Colon (tissue), 2 donors: ENCODE measurements at regions not wholly inside any gene's neighbourhood (a gene's known extent, or its start where the extent isn't known, plus 50 kb on each side); places are given as distances from the start of the nearest gene placed in this dataset.
A peak's percentile ranks its signal among the peaks of the same experiment; 100 is the strongest.

Experiments
- FAIRE-seq: peaks from 2 replicates; lab custom pipeline; 2012; peaks lifted over from hg19 to GRCh38; lab: Jason Lieb, UNC
- donor health status: control.
- donor health status: control.

GRCh38 chr4:11746734-11747133 is 318.0 kb upstream of the HS3ST1 start:
- FAIRE-seq: no peak

- FAIRE-seq: no peak
These were observed 315.3 kb upstream of the HS3ST1 start for GRCh38 chr4:11743976-11744375.

- FAIRE-seq: no peak
These were observed 314.5 kb upstream of the HS3ST1 start for GRCh38 chr4:11743236-11743635.

GRCh38 chr4:11741190-11741652 is 312.5 kb upstream of the HS3ST1 start:
- no peak for FAIRE-seq

- no peak for FAIRE-seq
These were observed 311.3 kb upstream of the HS3ST1 start for GRCh38 chr4:11739992-11740391.

- FAIRE-seq: no peak
These were observed 308.3 kb upstream of the HS3ST1 start for GRCh38 chr4:11736978-11737377.

- FAIRE-seq: no peak
These were observed 307.0 kb upstream of the HS3ST1 start for GRCh38 chr4:11735651-11736050.

- FAIRE-seq: no peak
These were observed 303.5 kb upstream of the HS3ST1 start for GRCh38 chr4:11732155-11732554.

- no peak for FAIRE-seq
These were observed 301.9 kb upstream of the HS3ST1 start for GRCh38 chr4:11730545-11730944.

GRCh38 chr4:11729548-11729947 is 300.9 kb upstream of the HS3ST1 start:
- peak; percentile 43 for FAIRE-seq

GRCh38 chr4:11727903-11728564 is 299.3 kb upstream of the HS3ST1 start:
- FAIRE-seq: no peak

- no peak for FAIRE-seq
These were observed 296.0 kb upstream of the HS3ST1 start for GRCh38 chr4:11724731-11725130.

GRCh38 chr4:11722223-11722622 is 293.5 kb upstream of the HS3ST1 start:
- FAIRE-seq: no peak

GRCh38 chr4:11720292-11720691 is 291.6 kb upstream of the HS3ST1 start:
- FAIRE-seq: peak; percentile 51

GRCh38 chr4:11719879-11720278 is 291.2 kb upstream of the HS3ST1 start:
- FAIRE-seq: no peak

- FAIRE-seq: no peak
These were observed 287.2 kb upstream of the HS3ST1 start for GRCh38 chr4:11715753-11716521.

- FAIRE-seq: no peak
These were observed 281.9 kb upstream of the HS3ST1 start for GRCh38 chr4:11710453-11711093.

GRCh38 chr4:11704186-11704830 is 275.6 kb upstream of the HS3ST1 start:
- FAIRE-seq: no peak

- FAIRE-seq: no peak
These were observed 274.3 kb upstream of the HS3ST1 start for GRCh38 chr4:11702886-11703557.

GRCh38 chr4:11701966-11702725 is 273.5 kb upstream of the HS3ST1 start:
- FAIRE-seq: no peak

- no peak for FAIRE-seq
These were observed 272.1 kb upstream of the HS3ST1 start for GRCh38 chr4:11700751-11701226.
